ENCODE measurements at regions not wholly inside any gene's neighbourhood (a gene's known extent, or its start where the extent isn't known, plus 50 kb on each side); places are given as distances from the start of the nearest gene placed in this dataset.

DNA sequence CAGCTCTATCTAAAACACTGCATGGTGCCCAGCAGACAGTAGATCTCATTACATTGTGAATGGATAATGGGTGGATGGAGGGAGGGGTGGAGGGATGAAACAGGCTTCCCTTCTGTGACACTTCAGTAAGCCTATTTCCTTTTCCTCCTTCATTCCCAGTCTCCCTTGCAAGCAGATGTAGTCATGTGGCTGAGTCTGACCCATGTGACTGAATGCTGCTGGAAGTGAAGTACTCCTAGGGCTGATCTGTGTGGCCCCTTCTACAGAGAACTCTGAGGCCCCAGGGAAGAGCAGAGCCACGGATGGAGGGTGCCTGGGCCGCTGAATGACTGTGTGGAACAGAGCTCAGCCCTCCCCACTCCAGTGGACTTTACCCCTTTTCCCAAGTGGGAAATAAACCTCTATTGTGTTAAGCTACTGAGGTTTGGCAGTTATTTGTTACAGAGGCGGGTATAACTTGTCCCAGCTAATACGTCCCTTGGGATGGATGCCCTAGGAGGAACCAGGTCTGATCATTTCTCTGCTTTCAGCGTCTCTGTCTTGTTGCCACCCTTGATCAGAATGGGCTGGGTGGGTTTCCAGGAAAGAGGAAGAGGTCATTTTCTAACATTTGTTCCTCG lies 176.1 kb upstream of the MVB12B start:
- TF ChIP-seq, protein P1, sequence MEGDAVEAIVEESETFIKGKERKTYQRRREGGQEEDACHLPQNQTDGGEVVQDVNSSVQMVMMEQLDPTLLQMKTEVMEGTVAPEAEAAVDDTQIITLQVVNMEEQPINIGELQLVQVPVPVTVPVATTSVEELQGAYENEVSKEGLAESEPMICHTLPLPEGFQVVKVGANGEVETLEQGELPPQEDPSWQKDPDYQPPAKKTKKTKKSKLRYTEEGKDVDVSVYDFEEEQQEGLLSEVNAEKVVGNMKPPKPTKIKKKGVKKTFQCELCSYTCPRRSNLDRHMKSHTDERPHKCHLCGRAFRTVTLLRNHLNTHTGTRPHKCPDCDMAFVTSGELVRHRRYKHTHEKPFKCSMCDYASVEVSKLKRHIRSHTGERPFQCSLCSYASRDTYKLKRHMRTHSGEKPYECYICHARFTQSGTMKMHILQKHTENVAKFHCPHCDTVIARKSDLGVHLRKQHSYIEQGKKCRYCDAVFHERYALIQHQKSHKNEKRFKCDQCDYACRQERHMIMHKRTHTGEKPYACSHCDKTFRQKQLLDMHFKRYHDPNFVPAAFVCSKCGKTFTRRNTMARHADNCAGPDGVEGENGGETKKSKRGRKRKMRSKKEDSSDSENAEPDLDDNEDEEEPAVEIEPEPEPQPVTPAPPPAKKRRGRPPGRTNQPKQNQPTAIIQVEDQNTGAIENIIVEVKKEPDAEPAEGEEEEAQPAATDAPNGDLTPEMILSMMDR (IDR thresholded peaks at IDR 0.05) = no peak
- TF ChIP-seq POLR2A (IDR thresholded peaks at IDR 0.05) = no peak
